ENCODE measurements at regions not wholly inside any gene's neighbourhood (a gene's known extent, or its start where the extent isn't known, plus 50 kb on each side); places are given as distances from the start of the nearest gene placed in this dataset.

- no peak for DNase-seq (ENCODE audit: low spot score)
- Histone ChIP-seq H3K27ac (ENCODE audit: low read depth, low read length, poor library complexity, severe bottlenecking) (no peak overlapping the region), H3K4me3 (ENCODE audit: low read depth, low read length, poor library complexity, severe bottlenecking) (no peak overlapping the region), H3K27me3 (replicated peaks; ENCODE audit: insufficient read depth, low read depth, low read length, poor library complexity) (no peaks in the 10 kb centered on the region), H3K4me1 (ENCODE audit: insufficient read depth, low read length, poor library complexity, severe bottlenecking) (no peaks in the 10 kb centered on the region), H3K36me3 (ENCODE audit: insufficient read depth, low read length, poor library complexity, severe bottlenecking) (no peaks in the 10 kb centered on the region), H3K9me3 (ENCODE audit: low read depth, low read length, poor library complexity, severe bottlenecking) (no peaks in the 10 kb centered on the region)
- ChIA-PET CTCF (no interaction called here), POLR2A (ENCODE audit: low non-redundant PET) (no interaction called here)
- BruUV-seq (replicated peaks), result no TSS peak
- intact Hi-C loops (cut with micrococcal nuclease; ENCODE audit: unreplicated experiment), result no loop called here
- TF ChIP-seq EZH2 (IDR thresholded peaks at IDR 0.05; ENCODE audit: borderline replicate concordance, low read depth, low read length, poor library complexity, severe bottlenecking) (no peak), CTCF (conservative IDR thresholded peaks at IDR 0.05; ENCODE audit: low read depth, low read length) (no peak)
Observed at GRCh38 chr5:144017119-144017518, 153.3 kb downstream of the YIPF5 start.

- Histone ChIP-seq H3K9me3 (ENCODE audit: low read depth, low read length, poor library complexity, severe bottlenecking) (no peaks in the 10 kb centered on the region), H3K4me3 (ENCODE audit: low read depth, low read length, poor library complexity, severe bottlenecking) (no peak overlapping the region), H3K36me3 (ENCODE audit: insufficient read depth, low read length, poor library complexity, severe bottlenecking) (no peaks in the 10 kb centered on the region), H3K4me1 (ENCODE audit: insufficient read depth, low read length, poor library complexity, severe bottlenecking) (no peaks in the 10 kb centered on the region), H3K27me3 (replicated peaks; ENCODE audit: insufficient read depth, low read depth, low read length, poor library complexity) (no peaks in the 10 kb centered on the region), H3K27ac (ENCODE audit: low read depth, low read length, poor library complexity, severe bottlenecking) (no peak overlapping the region)
- intact Hi-C loops (cut with micrococcal nuclease; ENCODE audit: unreplicated experiment), result no loop called here
- no peak for DNase-seq (ENCODE audit: low spot score)
- TF ChIP-seq CTCF (conservative IDR thresholded peaks at IDR 0.05; ENCODE audit: low read depth, low read length) (no peak), EZH2 (IDR thresholded peaks at IDR 0.05; ENCODE audit: borderline replicate concordance, low read depth, low read length, poor library complexity, severe bottlenecking) (no peak)
- no TSS peak for BruUV-seq (replicated peaks)
- POLR2A ChIA-PET (ENCODE audit: low non-redundant PET), result no interaction called here
- CTCF ChIA-PET, result no interaction called here
Observed at GRCh38 chr5:144017631-144018030, 152.8 kb downstream of the YIPF5 start.

GRCh38 chr5:144024090-144024489, 146.4 kb downstream of the YIPF5 start:
- no peak overlapping the region for H3K4me3 ChIP-seq (ENCODE audit: low read depth, low read length, poor library complexity, severe bottlenecking)
- peaks cover 7% of the 10 kb centered on the region for H3K4me1 ChIP-seq (ENCODE audit: insufficient read depth, low read length, poor library complexity, severe bottlenecking)
- intact Hi-C loops (cut with micrococcal nuclease; ENCODE audit: unreplicated experiment), result no loop called here
- no peaks in the 10 kb centered on the region for H3K36me3 ChIP-seq (ENCODE audit: insufficient read depth, low read length, poor library complexity, severe bottlenecking)
- no TSS peak for BruUV-seq (replicated peaks)
- CTCF ChIA-PET, result no interaction called here
- POLR2A ChIA-PET (ENCODE audit: low non-redundant PET), result no interaction called here
- TF ChIP-seq CTCF (conservative IDR thresholded peaks at IDR 0.05; ENCODE audit: low read depth, low read length) (no peak), EZH2 (IDR thresholded peaks at IDR 0.05; ENCODE audit: borderline replicate concordance, low read depth, low read length, poor library complexity, severe bottlenecking) (no peak)
- H3K27ac ChIP-seq (ENCODE audit: low read depth, low read length, poor library complexity, severe bottlenecking), result no peak overlapping the region
- no peak for DNase-seq (ENCODE audit: low spot score)
- H3K27me3 ChIP-seq (replicated peaks; ENCODE audit: insufficient read depth, low read depth, low read length, poor library complexity), result no peaks in the 10 kb centered on the region
- H3K9me3 ChIP-seq (ENCODE audit: low read depth, low read length, poor library complexity, severe bottlenecking), result no peaks in the 10 kb centered on the region
